ENCODE measurements at regions not wholly inside any gene's neighbourhood (a gene's known extent, or its start where the extent isn't known, plus 50 kb on each side); places are given as distances from the start of the nearest gene placed in this dataset.

- TF ChIP-seq CTCF (IDR thresholded peaks at IDR 0.05), result no peak
- TF ChIP-seq POLR2A (IDR thresholded peaks at IDR 0.05), result no peak
These were observed 126.2 kb upstream of the SPACA7 start for GRCh38 chr13:112249644-112250610.
